Spleen (tissue), 11 donors: ENCODE measurements at regions not wholly inside any gene's neighbourhood (a gene's known extent, or its start where the extent isn't known, plus 50 kb on each side); places are given as distances from the start of the nearest gene placed in this dataset.

Experiments
- DNase-seq: peaks from one replicate; pipeline ENCODE4 v3.0.0-alpha.2; 2020
- H3K27ac ChIP-seq, 8 donors: fragments of 200-600 bp; sonication (generic) in 7 of 8; 1 replicate in 4 of 8; 2 replicates in 4 of 8; pipeline versions ENCODE4 v1.5.0 to v1.8.0; 2016 to 2021; ENCODE audit warnings: inconsistent platforms in 4 of 8, mild to moderate bottlenecking in 4 of 8, moderate library complexity in 1 of 8
- H3K27me3 ChIP-seq, 7 donors: fragments of 200-600 bp; sonication (generic) in 6 of 7; replicated peaks in 1 of 7; 1 replicate in 4 of 7; 2 replicates in 3 of 7; pipeline versions ENCODE4 v1.5.0 to v1.8.0; 2016 to 2021; ENCODE audit warnings: inconsistent platforms in 3 of 7, mild to moderate bottlenecking in 1 of 7
- H3K36me3 ChIP-seq, 6 donors: fragments of 200-600 bp; sonication (generic) in 5 of 6; 1 replicate in 4 of 6; 2 replicates in 2 of 6; pipeline versions ENCODE4 v1.5.0 to v1.8.0; 2016 to 2021; ENCODE audit warnings: inconsistent platforms in 2 of 6
- H3K4me1 ChIP-seq, 6 donors: fragments of 200-600 bp; sonication (generic) in 5 of 6; 1 replicate in 3 of 6; 2 replicates in 3 of 6; pipeline versions ENCODE4 v1.5.0 to v1.8.0; 2016 to 2021; ENCODE audit warnings: inconsistent platforms in 3 of 6
- H3K4me3 ChIP-seq, 8 donors: fragments of 200-600 bp; sonication (generic) in 7 of 8; 1 replicate in 4 of 8; 2 replicates in 4 of 8; pipeline versions ENCODE4 v1.5.0 to v1.8.0; 2016 to 2021; ENCODE audit warnings: inconsistent platforms in 4 of 8, mild to moderate bottlenecking in 4 of 8, moderate library complexity in 2 of 8
- H3K9me3 ChIP-seq, 8 donors: fragments of 200-600 bp; sonication (generic) in 7 of 8; 1 replicate in 4 of 8; 2 replicates in 4 of 8; pipeline versions ENCODE4 v1.5.0 to v1.8.0; 2016 to 2021; ENCODE audit warnings: inconsistent platforms in 4 of 8
- POLR2A ChIP-seq, 3 donors: fragments of 450-650 bp; IDR thresholded peaks; one replicate each; pipeline ENCODE4 v1.5.1; 2017; ENCODE audit warnings: antibody characterized with exemption in 3 of 3, mild to moderate bottlenecking in 1 of 3
- POLR2AphosphoS5 ChIP-seq, 3 donors: sonication (generic); formaldehyde crosslinking; IDR thresholded peaks; one replicate each; pipeline ENCODE4 v1.5.1; 2017; ENCODE audit warnings: antibody characterized with exemption in 3 of 3
- WGBS, 5 donors: extraction: QIAGEN DNeasy Blood & Tissue Kit in 3 of 5; methylation state at CpG; one replicate each; pipeline versions ENCODE4 v1.1.5 to v1.1.7; 2013 to 2018; 5-methylcytosine and 5-hydroxymethylcytosine counted together
- intact Hi-C: fragments of 100-400 bp; cut with DNase I; formaldehyde crosslinking; loops from one replicate; pipeline ENCODE4 v1.15.0; 2023; ENCODE audit warnings: low total_unique reads
- TF ChIP-seq, protein P1 (sequence below), 11 experiments: fragments of 200-600 bp in 7 of 11; fragments of 450-650 bp in 4 of 11; sonication (generic) in 4 of 11; IDR thresholded peaks in 8 of 11; conservative IDR thresholded peaks in 3 of 11; 1 replicate in 7 of 11; 2 replicates in 4 of 11; pipeline versions ENCODE4 v1.4.0 to v1.8.0; 2016 to 2021; ENCODE audit warnings: antibody characterized with exemption in 11 of 11, inconsistent platforms in 4 of 11, mild to moderate bottlenecking in 1 of 11
- donor health status: healthy with polysubstance abuse.
- donor health status: DM: no; HTN: no; CAD: no; lungs with moderate emphysema.
- donor health status: DM: no; HTN: no; CAD: no.
- donor health status: Bipolar disorder and iron deficiency.
- donor health status: healthy.
- donor health status: DM: no; HTN: no; CAD: no.
- donor health status: DM: yes; HTN: yes; CAD: no.

DNA sequence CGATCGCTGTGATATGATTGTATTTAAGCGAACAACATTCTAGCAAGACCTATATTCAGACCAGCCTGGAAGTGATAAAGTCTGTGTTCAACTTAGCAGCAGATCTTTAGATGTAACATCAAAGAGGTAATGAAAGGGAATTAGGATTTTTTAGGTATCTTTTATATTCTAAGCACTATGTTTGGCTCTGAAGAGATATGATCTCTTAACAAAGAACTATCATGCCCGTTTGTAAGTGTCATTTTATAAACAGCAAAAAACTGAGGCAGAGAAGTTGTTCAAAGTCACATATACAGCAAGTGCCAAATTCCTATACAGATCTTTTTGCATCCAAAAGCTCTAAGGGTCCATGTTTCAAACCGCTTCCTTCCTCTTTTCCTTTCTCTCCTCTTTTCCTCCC is 53.0 kb upstream of the TIAM1 start:
- Histone ChIP-seq H3K4me3 (no peak overlapping the region), H3K36me3 (no peaks in the 10 kb centered on the region), H3K27ac (no peak overlapping the region), H3K9me3 (no peaks in the 10 kb centered on the region), H3K4me1 (peaks cover 0 to 14% (median 0%) of the 10 kb centered on the region in 6 donors), H3K27me3 (no peaks in the 10 kb centered on the region)
- TF ChIP-seq POLR2A (IDR thresholded peaks at IDR 0.05): no peak
- TF ChIP-seq, protein P1, sequence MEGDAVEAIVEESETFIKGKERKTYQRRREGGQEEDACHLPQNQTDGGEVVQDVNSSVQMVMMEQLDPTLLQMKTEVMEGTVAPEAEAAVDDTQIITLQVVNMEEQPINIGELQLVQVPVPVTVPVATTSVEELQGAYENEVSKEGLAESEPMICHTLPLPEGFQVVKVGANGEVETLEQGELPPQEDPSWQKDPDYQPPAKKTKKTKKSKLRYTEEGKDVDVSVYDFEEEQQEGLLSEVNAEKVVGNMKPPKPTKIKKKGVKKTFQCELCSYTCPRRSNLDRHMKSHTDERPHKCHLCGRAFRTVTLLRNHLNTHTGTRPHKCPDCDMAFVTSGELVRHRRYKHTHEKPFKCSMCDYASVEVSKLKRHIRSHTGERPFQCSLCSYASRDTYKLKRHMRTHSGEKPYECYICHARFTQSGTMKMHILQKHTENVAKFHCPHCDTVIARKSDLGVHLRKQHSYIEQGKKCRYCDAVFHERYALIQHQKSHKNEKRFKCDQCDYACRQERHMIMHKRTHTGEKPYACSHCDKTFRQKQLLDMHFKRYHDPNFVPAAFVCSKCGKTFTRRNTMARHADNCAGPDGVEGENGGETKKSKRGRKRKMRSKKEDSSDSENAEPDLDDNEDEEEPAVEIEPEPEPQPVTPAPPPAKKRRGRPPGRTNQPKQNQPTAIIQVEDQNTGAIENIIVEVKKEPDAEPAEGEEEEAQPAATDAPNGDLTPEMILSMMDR (IDR thresholded peaks at IDR 0.05 in 8 of 11, conservative IDR thresholded peaks at IDR 0.05 in 3 of 11): no peak
- intact Hi-C loops: no loop called here
- no peak for DNase-seq
- 74 to 81% (median 76%) methylated on average over 5 of the region's 5 CpGs for WGBS, 5 donors

DNA sequence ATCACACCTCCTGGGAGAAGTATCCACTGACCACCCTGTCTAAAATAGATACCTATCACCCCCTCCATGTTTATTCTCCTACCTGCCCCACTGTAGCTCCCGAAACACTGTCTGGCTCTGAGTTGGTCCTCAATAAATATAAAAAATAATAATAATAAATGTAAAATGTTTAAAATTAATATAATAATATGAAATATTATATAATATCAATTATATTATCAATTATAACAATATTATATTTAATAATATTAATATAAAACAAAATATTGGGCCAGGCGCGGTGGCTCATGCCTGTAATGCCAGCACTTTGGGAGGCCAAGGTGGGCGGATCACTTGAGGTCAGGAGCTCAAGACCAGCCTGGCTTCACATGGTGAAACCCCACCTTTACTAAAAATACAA is 52.3 kb upstream of the TIAM1 start:
- 94 to 99% (median 97%) methylated on average over 4 of the region's 4 CpGs for WGBS, 5 donors
- H3K27me3 ChIP-seq: no peaks in the 10 kb centered on the region
- no peaks in the 10 kb centered on the region for H3K36me3 ChIP-seq
- intact Hi-C loops: no loop called here
- H3K9me3 ChIP-seq: no peaks in the 10 kb centered on the region
- no peak overlapping the region for H3K27ac ChIP-seq
- H3K4me1 ChIP-seq: peaks cover 0 to 14% (median 0%) of the 10 kb centered on the region in 6 donors
- DNase-seq: no peak
- H3K4me3 ChIP-seq: no peak overlapping the region
- TF ChIP-seq, protein P1 (IDR thresholded peaks at IDR 0.05 in 8 of 11, conservative IDR thresholded peaks at IDR 0.05 in 3 of 11): no peak
- TF ChIP-seq POLR2A (IDR thresholded peaks at IDR 0.05): no peak
- no peak for TF ChIP-seq POLR2AphosphoS5 (IDR thresholded peaks at IDR 0.05)

DNA sequence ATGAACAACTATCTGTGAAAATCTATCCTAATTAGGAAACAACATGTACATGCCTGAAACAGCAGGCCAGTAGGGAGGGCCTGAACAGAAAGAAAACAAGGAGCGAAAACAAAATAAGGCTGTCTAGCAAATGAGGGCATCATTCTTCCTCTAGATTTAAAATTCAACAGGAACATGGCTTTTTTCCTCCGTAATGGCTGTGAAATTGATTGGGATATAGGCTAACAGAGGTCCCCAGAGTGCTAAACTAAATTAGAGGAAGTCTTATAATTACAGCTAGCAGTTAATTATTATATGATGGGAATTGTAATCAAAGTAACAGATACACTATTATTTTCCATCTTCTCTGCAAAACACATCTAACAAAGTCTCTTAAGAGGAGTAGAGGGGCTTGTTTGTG is 51.7 kb upstream of the TIAM1 start:
- TF ChIP-seq, protein P1 (IDR thresholded peaks at IDR 0.05 in 8 of 11, conservative IDR thresholded peaks at IDR 0.05 in 3 of 11): no peak
- TF ChIP-seq POLR2AphosphoS5 (IDR thresholded peaks at IDR 0.05) (no peak), POLR2A (IDR thresholded peaks at IDR 0.05) (no peak)
- WGBS, 5 donors: 89 to 99% (median 94%) methylated on average over 2 of the region's 2 CpGs
- Histone ChIP-seq H3K9me3 (no peaks in the 10 kb centered on the region), H3K36me3 (no peaks in the 10 kb centered on the region), H3K27me3 (no peaks in the 10 kb centered on the region), H3K4me1 (peaks cover 0 to 14% (median 0%) of the 10 kb centered on the region in 6 donors), H3K4me3 (no peak overlapping the region), H3K27ac (no peak overlapping the region)
- no peak for DNase-seq
- intact Hi-C loops: no loop called here

DNA sequence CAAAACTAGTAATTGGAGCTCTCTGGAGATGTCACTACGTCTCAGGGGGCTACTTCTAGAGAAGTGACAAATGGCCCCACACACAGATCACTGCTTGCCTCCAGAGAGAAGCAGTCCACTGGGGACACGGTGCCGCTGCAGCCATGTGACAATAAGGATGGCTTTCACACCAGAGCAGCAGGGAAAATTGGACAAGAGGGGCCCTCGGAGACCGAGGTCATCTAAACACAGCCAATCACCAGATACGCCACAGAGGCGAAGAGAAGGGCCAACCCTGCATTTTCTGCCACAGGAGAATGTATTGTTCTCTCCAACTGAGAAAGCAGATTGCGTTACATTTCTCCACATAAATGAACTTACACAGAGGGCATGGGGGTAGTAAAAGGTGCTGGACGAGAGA is 51.2 kb upstream of the TIAM1 start:
- 88 to 92% (median 90%) methylated on average over 9 of the region's 9 CpGs for whole genome bisulfite sequencing, 5 donors
- Histone ChIP-seq H3K27ac (no peak overlapping the region), H3K9me3 (no peaks in the 10 kb centered on the region), H3K27me3 (no peaks in the 10 kb centered on the region), H3K4me1 (peaks cover 0 to 14% (median 0%) of the 10 kb centered on the region in 6 donors), H3K36me3 (no peaks in the 10 kb centered on the region), H3K4me3 (no peak overlapping the region)
- TF ChIP-seq, protein P1 (IDR thresholded peaks at IDR 0.05 in 8 of 11, conservative IDR thresholded peaks at IDR 0.05 in 3 of 11): no peak
- TF ChIP-seq POLR2AphosphoS5 (IDR thresholded peaks at IDR 0.05) (no peak), POLR2A (IDR thresholded peaks at IDR 0.05) (no peak)
- intact Hi-C loops: no loop called here
- DNase-seq: no peak
